Activated CD4-positive, alpha-beta T cell treated with anti-CD3 and anti-CD28 coated beads, Interleukin-2, Interleukin-4, amounts not matched to agents 100 ng/mL and 50 ng/mL, durations not matched to agents 16 hours and 8 hours (primary cell): ENCODE measurements at regions not wholly inside any gene's neighbourhood (a gene's known extent, or its start where the extent isn't known, plus 50 kb on each side); places are given as distances from the start of the nearest gene placed in this dataset.

ENCODE experiments used
- DNase-seq: peaks from one replicate; pipeline ENCODE4 v3.0.0-alpha.2; 2020; ENCODE audit warnings: low spot score

DNA sequence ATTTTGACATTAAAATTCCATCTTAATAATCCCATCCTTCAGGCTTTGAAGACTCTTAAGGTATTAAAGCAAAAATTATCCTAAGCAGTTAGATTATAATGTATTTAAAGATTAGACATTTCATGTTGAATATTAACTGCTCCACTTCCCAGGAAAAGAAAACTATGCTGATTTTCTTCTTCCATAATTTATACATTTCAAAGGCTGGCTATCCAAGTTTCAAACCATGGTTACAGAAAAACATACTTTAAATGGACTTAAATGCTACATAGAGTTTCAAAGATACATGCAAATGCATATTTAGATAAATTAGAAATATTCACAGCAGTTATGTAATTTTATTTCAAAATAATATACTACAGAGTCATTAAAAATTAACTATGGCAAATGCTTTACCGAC lies 1505.6 kb upstream of the ZEB2 start:
- no peak for DNase-seq

DNA sequence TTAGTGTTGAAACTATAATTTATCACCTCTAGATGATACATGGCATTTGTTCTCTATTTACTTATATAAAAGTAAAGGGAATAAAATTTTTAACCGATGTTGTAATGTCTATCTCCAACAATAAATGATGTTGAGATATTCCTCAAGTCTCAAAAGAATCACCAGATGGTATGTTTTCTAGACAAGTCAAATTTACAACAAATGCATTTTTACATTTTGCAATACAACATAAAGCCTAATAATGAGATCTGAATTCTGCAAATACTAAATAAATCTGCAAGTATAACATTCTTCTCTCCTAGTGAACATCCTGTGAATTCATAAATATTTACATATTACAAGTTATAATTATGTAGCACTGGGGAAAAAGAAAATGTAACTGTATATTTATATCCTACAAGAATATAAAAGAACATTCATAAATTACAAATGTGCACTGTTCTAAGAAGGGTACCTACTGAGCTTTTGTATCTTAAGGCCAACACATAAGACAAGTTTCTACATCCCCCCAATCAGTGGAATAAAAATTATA lies 1504.4 kb upstream of the ZEB2 start:
- DNase-seq, result no peak

DNA sequence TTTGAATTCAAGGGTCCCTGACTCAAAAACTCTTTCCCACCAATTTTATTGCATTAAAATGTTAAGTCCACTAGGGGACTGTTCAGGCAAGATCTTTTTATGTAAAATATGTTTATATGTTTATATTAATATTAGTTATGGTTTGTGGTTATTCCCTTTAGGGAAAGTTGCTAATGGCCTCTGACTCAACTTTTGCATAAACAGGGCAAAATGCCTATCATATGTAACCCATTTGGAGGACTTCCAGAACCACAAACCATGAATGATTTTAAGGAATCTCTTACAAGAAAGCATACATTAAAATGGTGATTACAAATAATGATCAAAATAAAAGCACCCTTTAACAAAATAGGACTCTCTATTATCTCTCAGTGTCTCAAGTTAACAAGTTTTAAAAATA lies 1484.5 kb upstream of the ZEB2 start:
- DNase-seq, result no peak

DNA sequence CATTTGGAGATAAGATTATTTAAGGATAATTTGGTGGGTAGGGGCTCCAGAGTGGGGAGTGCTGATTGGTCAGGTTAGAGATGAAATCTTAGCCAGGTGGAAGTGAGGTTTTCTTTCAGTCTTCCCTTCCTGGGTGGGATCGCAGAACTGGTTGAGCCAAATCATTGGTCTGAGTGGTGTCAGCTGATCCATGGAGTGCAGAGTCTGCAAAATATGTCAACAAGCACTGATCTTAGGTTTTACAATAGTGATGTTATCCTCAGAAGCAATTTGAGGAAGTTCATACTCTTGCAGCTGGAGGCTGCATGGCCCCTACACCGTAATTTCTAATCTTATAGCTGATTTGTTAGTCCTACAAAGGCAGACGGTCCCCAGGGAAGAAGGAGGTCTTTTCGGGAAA lies 1483.4 kb upstream of the ZEB2 start:
- DNase-seq, result no peak

DNA sequence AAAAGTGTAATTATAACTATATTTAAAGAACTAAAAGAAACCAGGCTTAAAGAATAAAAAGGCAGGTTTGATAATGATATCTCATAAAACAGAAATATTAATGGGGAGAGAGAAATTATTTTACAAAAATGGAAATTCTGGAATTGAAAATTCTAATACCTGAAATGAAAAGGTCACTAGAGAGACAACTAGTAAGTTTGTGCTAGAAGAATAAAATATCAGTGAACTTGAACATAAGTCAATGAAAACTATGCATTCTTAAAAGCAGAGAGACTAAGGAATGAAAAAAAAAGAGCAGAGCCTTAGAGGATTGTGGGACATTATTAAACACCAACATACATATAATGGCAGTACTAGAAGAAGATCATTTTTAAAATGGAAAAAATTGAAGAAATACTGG lies 1475.0 kb upstream of the ZEB2 start:
- no peak for DNase-seq

DNA sequence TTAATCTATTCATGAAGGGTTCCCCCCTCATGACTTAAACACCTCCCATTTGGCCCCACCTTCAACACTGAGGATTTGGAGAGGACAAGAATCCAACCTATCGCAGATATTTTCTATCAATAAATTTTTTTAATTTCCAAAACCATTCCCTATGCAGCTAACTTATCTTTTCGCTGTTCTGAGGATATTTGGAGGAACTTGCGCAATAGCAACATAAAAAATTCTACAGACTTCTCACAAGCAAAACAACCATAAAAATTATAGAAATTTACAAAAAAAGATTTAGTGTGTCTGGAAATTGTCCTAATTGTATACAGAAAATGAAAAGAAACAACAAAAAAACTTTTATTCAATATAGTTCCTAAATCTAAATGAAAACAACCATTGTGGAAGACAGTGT lies 1472.7 kb upstream of the ZEB2 start:
- no peak for DNase-seq

DNA sequence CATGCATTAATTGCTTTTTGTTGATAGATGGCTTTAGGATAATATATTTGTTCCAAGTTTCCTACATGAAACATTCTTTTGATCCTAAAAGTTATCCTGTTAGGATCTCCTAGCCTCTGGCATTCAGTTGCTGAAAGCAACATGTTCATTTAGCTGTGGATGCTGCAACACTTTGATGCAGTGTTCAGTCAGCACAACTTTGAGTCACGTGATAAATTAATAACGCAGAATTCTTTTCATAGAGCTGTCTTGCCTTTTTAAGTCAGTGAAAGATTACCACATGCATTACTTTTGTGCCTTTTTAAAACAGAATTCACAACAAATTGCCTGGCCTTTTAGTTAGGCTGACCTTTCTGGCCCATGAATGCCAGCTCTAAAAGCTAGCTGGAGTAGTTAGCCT lies 1467.9 kb upstream of the ZEB2 start:
- no peak for DNase-seq

DNA sequence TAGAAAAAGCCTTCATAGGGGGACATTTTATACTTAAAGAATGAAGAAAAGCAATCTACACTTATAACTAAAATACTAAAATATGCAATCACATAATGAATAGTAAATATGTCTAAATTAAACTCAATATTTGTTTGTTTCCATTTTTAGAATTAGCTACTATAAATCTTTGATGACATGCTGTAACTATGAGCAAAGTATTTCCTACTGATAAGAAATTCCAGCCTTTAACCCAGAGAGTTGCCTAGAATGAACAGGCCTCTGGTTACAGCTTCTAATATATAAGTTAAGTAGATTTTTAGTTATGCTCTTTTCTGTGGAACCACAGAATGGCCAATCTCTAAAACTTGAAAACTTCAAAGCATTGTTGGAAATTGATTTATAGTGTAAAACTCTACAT lies 1465.6 kb upstream of the ZEB2 start:
- no peak for DNase-seq

DNA sequence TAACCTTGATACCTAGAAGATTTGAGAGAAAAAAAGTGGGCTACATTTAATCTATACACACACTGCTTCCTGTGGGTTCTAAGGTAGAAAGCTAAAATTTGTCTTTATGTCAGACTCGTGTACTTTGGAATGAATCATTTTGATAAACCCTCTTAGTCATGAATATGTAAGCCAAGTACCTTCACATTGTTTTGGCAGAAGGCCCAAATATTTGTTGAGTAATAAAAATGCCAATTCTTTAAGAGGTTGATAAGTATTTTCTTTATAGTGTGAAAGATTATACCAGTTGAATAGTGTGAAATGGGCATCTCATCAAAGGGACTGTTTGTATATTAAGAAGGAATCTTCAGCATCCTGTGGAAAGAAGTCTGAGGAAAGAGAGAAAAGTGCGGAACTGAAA lies 1464.7 kb upstream of the ZEB2 start:
- DNase-seq, result no peak

DNA sequence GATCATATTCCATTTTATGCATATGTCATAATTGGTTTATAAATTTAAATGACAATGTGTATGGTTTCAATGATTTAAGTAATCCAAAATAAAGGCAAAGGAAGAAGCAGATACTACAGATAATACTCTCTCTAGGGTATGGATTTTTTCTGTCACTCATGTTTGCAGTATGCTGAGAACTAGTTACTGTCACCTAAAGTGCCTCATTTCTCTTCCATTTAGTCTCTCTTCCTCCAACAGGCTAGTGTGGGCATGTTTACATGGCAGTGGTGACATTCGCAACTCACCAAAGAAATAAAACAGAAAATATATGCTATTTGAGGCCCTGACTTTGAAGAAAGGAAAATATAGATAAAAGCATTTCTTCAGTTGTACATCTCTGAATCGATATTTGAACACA lies 1460.4 kb upstream of the ZEB2 start:
- no peak for DNase-seq

DNA sequence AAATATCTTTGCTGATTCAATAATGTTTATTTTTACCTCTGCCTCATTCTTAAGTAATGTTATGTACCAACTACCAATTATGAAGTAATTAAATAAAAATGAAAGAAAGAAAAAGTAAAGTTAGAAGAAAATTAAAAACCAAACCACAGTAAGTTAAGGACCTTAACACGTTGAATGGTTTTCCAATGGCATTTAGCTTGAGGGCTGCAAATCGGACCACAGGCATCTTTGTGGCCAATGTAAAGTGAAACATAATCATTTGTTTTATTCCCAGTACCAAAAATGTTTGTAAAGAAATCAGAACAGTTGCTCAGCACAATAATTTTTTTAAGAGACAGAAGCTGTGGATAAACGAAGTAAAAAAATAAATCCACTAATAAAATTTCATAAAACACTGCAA lies 1455.5 kb upstream of the ZEB2 start:
- DNase-seq, result no peak

DNA sequence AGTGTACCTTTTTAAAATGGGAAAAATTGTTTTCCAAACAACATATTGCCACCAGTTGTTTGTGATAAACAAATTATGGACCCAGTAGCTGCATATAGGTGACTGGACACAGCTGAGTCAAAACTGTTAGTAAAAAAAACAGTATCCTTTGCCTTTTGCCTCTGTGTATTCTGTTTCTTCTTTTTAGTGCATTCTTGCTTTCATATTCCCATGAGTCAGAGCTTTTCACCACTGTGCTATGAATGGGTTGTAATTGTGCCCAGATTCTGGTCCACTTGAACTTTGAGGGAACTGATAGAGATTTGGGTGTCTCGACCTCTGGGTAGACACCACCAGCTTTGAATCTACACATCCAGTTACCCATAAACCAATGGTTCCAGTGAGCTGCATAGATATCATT lies 1441.9 kb upstream of the ZEB2 start:
- no peak for DNase-seq

DNA sequence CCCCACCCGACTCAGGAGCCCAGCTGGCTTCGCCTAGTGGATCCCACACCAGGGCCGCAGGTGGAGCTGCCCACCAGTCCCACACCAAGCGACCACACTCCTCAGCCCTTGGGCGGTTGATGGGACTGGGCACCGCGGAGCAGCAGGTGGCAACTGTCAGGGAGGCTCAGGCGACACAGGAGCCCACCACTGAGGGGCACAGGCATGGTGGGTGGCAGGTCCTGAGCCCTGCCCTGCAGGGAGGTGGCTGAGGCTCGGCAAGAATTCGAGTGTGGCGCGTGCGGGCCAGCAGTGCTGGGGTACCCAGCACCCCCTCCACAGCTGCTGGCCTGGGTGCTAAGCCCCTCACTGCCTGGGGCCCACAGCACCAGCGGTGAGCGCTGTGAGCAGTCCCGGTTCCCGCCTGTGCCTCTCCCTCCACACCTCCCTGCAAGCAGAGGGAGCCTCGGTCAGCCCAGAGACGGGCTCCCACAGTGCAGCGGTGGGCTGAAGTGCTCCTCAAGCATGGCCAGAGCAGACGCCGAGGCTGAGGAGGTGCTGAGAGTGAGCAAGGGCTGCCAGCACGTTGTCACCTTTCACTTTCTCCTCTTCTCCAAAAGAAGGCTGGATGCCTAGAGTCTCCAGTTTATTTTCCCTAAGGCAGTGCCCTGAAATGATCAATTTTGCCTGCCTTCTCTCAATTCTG lies 1440.7 kb upstream of the ZEB2 start:
- no peak for DNase-seq

DNA sequence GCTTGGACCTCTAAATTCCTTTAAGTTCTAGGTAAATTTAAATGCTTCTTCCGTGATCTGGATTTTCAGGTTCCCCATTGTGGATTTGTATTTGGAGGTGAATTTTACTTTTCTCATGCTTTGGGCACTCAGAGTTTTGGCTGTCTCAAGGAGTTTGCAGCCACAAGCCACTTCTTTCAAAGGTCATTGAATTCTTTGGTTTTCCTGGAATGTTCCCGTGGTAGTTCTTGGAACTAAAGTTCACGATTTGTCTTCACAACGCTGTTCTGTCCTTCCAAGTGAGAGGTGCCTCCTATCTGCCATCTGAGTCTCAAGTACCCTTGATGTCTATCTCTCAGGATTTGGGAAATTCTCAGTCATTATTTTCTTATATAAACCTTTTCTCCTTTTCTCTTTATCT lies 1438.7 kb upstream of the ZEB2 start:
- no peak for DNase-seq

DNA sequence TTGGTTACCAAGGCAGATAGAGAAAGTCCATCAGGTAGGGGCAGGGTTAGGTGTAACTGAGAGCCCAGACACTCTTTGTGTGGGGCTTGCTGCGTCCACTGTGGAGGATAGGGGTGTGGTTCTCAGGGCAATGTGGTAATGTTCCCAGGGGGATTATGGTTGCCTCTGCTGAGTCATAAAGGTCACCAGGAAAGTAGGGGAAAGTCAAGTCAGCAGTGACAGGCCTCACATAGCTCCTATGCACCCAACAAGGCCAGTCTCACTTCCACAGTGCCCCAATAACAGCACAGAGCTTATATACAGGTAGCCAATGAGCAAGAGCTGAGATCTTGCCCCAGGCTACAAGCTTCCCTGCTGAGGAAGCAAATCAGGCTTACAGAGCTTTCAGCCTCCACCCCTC lies 1438.0 kb upstream of the ZEB2 start:
- no peak for DNase-seq

DNA sequence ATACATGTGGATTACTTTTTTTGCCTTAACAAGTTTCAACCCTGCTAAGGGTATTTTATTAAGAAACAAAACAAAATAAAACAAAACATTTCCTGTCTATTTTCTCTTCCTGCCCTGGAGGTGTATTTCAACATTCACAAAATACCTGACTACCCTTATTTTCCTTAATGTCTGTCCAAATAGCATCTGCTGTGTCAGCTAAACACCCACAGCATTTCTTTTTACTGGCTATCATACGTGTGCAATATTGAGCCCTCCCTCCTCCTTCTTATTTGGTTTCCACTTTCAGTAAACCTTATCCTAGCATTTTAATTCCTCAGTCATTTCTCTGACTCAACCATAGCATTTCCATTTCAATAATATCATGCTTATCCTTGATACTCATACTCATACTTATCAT lies 1420.0 kb upstream of the ZEB2 start:
- no peak for DNase-seq

DNA sequence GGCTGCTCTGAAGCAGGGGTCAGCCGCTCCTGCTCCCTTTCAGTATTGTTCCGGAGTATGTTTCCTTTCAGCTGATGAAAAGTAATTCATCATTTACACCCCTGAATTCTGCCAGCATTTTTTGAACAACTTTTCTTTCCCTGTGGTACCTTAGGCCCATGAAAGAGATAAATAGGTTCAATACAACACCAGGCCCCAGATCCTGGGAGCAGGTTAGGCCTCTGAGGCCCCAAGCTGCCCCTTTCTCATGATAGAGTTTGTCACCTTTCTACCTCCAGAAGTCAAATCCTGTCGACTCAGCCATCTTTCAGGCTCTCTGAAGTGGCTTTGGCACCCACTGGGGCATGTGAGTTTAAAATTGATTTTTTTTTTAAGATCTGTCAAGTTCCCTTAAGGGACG lies 1415.1 kb upstream of the ZEB2 start:
- no peak for DNase-seq

DNA sequence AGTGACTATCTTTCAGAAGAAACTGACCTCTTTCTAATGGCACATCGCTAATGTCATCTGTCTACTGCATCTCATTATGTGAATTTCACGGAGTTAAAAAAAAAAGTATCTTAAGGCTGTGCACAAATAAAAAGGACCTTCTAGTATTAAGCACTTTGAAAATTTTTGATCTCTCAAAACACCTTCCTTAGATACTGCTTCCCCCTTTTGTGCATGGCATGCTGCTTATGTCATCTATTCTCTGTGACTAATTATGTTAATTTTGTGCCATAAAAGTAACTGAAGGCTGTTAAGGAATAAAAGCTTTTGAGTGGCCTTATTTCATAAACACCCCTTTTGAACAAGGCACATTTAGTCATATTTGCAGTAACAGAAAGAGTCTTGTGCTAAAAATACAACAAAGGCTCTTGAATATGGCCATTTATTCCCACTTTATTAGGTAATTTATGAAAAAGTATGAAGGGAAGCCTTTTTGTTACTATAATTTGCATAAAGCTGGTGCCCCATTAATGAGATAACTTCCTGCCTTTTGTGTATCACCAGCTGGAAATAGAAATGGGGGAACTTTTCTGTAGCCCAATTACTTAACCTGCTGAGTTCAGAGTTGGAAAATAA lies 1412.0 kb upstream of the ZEB2 start:
- no peak for DNase-seq

DNA sequence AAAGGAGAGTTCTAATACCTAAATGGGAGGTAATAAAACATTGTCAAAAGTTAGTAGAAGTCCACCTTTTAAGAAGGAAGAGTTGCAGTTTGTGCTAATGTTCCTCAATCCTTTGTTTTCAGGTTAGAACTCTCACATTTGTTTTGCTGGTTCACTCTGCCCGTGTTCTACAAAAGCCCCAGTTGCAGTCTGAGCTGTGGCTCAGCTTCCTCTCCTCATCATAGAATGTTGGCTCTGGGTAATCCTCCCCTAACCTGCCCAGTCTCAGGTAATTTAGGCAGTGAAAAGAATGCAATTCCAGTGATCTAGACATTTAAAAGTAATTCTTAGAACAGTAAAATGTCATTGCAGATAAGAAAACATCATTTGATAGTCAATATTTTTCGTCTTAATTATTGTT lies 1410.4 kb upstream of the ZEB2 start:
- DNase-seq, result no peak

DNA sequence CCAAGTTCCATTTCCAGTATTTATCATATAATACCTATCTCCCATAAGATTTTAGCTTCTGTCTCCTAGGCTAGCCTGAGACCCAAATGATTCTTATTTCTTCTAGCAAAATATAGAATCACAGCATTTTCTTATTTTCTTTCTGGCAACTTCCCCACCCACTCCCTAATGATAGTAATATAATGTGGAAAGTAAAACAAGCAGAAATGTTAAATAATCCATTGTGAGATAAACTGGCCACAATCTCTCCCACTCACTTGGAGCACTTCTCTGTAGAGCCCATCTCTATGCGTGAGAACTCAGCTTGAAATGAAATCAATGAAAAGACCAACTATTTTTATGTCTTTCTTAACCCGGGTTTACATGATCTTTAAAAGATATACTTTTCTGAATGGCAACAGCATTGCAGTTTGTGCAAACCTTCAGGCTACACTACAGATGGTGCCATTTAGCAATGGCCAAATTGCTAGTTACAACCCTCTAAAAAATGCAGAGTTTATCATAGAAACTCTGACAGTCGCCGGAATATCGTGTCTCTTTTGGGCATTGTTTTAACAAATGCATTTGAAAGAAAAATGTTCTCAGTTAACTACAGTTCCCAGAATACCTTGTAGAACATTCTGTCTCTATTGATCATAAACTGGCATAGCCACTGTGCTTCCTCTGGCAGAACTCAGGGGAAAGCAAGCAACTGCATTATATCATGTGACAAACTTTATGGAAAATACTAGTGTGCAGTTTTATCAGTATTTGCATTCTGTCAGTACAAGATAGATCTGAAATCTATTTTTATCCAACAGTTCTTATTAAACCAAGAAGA lies 1407.4 kb upstream of the ZEB2 start:
- DNase-seq, result no peak

DNA sequence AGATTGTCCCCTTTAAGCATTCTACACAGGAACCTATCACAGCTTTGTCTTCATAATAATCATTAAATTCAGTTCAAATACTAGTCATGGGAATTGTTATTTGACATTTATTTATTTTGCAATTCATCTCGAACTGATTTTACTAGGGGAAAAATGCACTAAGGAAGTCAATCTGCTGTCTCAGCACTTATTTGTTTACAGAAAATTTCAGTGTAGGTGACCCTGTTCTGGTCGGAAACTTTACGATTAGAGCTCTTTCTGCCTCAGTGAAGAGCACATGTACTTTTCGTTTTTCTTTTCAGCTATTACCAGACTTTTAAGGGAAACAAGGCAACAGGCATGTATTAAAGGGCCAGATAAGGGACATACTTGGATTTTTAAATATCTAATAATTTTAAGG lies 1405.7 kb upstream of the ZEB2 start:
- no peak for DNase-seq

DNA sequence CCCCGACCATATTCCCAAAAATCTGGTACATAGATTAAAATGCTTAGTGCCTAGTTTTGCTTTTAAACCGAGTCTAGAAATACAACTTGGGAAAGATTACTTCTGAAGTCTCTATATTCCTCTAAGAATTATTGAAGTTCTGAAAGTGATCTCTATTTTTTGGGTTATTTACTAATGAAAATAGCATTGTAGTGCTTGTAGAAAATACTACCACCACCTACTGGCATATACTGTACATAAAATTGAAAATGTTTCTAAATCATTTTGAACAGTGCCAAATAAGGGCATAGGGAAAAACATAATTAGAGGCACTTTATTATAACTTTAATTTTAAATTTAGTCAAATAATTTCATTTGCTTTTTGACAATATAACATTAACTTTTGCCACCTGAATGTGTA lies 1399.6 kb upstream of the ZEB2 start:
- no peak for DNase-seq

DNA sequence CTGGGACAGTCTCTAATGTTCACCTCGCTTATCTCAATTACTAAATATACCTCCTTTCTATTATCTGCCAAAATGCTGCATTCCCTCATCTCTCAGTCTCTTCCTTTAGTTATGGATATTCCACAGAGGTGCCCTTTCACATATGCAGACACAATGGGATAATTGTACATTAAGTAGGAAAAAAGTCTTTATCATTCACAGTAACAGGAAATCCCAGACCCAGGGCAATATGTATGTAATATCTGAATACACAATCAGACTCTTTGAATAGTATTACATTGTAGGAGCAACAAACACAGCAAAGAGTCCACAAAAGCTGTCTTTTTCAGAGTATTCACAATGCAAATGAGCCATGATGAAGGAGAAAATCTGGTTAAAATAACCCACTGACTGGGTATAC lies 1399.0 kb upstream of the ZEB2 start:
- DNase-seq, result no peak
